ENCODE measurements at regions not wholly inside any gene's neighbourhood (a gene's known extent, or its start where the extent isn't known, plus 50 kb on each side); places are given as distances from the start of the nearest gene placed in this dataset.

DNA sequence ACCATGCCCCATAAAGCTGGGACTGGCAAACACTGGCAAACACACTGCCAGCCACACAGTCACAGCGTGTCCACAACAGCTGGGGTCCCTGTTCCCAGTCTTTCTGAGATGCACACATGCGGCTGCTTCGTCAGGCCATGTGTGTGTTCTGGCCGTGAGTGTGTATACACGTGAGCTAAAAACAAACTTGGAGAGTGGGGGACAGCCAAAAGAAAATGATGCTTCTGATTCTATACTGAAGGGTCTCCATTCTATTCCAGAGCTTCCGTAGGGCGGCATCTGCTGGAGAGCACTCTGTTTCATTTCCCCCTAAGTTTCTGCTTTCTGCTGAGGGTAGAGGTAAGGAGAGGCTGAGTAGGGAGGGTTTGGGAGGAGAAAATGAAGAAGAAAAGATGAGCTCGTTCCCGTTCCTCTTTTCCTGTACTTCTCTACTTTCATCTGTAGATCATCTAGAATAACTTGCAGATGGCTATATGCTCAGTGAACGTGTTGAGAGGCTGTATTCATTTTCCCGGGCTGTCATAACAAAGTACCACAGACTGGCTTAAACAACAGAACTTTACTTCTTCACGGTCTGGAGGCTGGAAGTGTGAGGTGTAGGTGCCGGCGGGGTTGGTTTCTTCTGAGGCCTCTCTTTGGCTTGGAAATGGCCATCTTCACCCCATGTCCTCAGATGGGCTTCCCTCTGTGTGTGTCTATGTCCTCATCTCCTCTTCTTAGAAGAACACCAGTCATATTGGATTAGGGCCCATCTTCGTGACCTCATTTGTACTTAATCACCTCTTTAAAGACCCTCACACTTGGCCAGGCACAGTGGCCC is 151.6 kb downstream of the TOMM20 start:
- Mint-ChIP-seq H3K27me3 (no peaks in the 10 kb centered on the region), H3K4me3 (no peak overlapping the region), H3K27ac (peak overlapping the region; percentile 38 to 93), H3K4me1 (ENCODE audit: low read depth in 2 of 2) (peaks cover 42 to 47% of the 10 kb centered on the region in 2 donors), H3K36me3 (ENCODE audit: insufficient read depth) (peaks cover 9% of the 10 kb centered on the region), H3K9me3 (no peaks in the 10 kb centered on the region)
- no peak for DNase-seq
- no peak for ATAC-seq (replicated peaks)

DNA sequence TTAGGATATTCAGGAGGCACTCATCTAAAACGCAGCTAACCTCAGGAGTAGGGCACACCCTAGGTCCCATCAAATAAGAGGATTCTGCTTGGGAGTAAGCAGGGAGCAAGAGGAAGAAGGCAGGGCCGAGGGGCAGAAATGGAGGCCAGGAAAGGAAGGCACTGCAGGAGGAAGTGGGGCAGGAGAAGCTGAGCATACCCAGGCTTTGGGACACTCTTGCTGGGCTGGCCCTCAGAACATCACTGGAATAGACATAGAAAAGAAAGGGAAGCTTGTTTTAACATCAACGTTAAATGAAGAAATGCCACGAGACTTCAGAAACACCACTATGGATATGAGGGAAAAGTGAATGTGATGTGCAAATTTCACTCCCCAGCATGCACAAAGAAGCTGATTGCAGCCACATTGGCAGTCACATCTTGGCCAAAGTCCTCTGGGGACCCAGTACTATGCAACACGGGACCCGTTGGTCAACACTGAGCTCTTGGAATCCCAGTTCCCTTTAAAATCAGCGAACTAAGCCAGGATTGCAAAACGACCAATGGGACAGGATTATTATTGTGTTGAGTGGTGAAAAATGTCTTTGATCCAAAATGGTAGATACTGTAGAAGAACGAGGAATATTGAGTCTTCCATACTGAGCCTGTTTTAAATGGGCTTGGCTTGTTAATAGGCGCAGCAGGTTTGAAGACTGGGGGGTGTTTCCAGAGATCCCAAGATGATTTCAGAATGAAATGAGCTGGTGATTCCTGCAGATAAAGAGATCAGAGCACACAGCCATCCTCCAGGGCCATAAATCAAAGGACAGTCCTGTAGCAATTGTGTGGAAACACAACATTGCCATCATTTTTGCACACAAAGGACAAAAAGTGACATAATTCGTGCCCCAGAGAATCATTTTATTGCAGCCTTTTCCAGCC is 152.4 kb downstream of the TOMM20 start:
- peaks cover 50 to 54% of the 10 kb centered on the region in 2 donors for H3K4me1 Mint-ChIP-seq (ENCODE audit: low read depth in 2 of 2)
- peaks cover 9% of the 10 kb centered on the region for H3K36me3 Mint-ChIP-seq (ENCODE audit: insufficient read depth)
- no peak for DNase-seq
- H3K4me3 Mint-ChIP-seq: no peak overlapping the region
- no peaks in the 10 kb centered on the region for H3K9me3 Mint-ChIP-seq
- H3K27ac Mint-ChIP-seq: no peak overlapping the region
- ATAC-seq (replicated peaks): no peak
- H3K27me3 Mint-ChIP-seq: no peaks in the 10 kb centered on the region

DNA sequence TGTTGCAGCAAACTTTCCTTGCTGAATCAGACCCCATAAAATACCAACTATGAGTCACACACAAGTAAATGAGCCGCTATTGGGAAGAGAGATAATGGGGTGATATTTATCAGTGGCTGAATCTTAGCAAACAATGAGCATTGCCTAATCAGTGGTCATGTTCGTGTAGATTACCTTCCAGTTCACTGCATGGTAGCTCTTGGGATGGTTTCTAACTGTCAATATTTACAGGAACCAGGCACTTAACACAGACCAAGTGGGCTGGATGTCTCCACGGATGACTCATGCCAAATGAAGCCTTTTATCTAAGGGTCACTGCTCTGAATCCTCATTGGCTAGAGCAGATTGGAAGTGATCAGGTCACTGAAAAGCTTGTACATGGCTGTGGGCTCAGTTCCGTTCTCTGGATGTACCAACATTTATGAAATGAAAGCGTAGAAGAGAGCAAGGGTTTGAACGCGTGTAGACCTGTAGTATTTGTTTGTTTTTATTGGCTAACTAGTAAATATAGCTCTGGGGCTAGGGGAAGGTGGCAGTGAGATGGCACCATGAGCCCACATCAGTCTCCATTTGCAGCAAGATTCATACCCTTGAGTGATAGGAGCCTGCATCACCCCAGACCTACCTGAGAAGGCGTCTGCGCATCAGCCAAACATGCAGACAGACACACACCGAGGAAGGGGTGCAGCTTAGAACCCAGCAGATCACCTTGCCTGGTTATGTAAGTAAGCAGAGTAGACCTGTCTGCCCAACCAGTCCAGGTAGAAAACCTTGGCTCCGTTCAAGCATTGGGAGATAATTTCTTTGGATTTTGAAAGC is 153.3 kb downstream of the TOMM20 start:
- H3K9me3 Mint-ChIP-seq: no peaks in the 10 kb centered on the region
- H3K36me3 Mint-ChIP-seq (ENCODE audit: insufficient read depth): peaks cover 9% of the 10 kb centered on the region
- ATAC-seq (replicated peaks) (no peak), DNase-seq (no peak)
- no peak overlapping the region for H3K27ac Mint-ChIP-seq
- H3K4me3 Mint-ChIP-seq: no peak overlapping the region
- no peaks in the 10 kb centered on the region for H3K27me3 Mint-ChIP-seq
- H3K4me1 Mint-ChIP-seq (ENCODE audit: low read depth in 2 of 2): peaks cover 50% of the 10 kb centered on the region in 2 donors

DNA sequence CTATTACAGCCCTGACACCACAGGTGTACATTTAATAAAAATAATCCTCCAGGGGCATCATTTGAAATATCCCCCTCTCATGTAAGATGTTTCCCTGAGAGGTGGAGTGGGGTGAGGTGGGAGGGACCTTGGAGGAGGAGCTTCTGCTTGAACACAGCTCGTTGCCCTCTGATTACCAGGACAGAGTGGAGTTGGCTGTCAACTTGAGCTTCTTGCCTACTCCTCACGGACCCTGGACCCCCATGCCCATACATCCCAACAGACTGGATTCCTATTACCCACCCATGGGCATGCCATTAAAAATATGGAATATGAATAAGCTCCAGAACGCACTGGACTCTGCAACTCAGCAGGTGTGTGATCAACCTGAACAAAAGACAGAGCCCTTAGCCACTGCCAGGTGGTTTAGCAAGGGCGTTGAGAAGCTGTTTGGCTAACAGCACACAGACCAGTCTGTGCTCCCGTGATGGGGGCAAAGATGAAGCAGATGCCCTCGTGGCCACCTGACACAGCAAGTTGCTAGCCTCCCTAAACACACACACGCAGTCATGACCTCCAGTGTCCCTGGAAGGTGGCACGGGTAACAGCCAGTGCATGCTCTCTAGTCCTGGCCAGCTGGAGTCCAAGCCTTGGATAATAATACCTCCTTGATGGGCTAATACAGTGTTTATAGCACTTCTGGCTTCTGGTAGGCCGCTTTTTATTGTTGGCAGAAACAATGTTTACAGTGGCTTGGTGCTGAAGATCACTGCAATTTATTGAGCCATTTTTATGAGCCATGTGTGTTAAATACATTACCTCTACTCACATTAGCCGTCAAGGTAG is 155.0 kb downstream of the TOMM20 start:
- DNase-seq (no peak), ATAC-seq (replicated peaks) (no peak)
- no peaks in the 10 kb centered on the region for H3K27me3 Mint-ChIP-seq
- H3K36me3 Mint-ChIP-seq (ENCODE audit: insufficient read depth): peaks cover 3% of the 10 kb centered on the region
- H3K9me3 Mint-ChIP-seq: no peaks in the 10 kb centered on the region
- no peak overlapping the region for H3K4me3 Mint-ChIP-seq
- H3K27ac Mint-ChIP-seq: peak overlapping the region in 1 of 2 donors; percentile 11
- H3K4me1 Mint-ChIP-seq (ENCODE audit: low read depth in 2 of 2): peaks cover 33 to 39% of the 10 kb centered on the region in 2 donors

DNA sequence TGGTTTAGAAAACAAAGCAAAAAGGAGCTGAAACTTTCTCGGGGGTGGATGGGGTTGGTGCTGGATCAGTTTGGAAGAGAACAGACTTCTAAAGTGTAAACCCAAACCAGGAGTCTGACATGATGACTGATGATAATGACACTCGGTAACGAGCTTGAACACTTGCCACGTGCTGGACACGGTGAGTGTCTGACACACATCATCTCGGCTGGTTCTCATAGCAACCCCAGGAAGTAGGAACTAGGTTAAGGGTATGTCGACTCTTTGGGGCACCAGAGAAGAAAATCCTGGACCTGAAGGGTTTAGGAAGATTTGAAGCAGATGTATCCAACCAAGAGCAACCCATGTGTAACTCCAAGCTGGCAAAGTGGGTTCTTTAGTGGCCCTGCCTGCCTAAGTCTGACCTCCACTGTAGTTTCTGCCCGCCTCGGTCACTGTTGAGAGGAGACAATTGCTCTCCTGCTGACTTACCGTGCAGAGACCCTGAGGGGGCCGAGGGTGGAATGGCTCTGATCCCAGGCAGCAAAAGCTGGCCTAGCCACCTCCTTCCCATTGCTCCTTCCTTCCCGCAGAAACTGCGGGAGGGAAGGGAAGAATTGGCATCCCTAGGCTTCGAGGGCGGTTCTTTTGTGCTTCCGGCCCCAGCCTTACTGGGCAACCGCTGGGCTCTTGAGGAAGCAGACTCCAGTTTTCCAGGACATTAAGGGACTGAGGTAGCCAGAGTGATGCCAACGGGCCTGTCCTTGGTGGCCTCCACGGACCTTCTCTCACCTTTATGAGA is 156.0 kb downstream of the TOMM20 start:
- Mint-ChIP-seq H3K27me3 (no peaks in the 10 kb centered on the region), H3K27ac (peak overlapping the region; percentile 11 to 89), H3K4me3 (peak overlapping the region; percentile 43 to 54), H3K36me3 (ENCODE audit: insufficient read depth) (peaks cover 3% of the 10 kb centered on the region), H3K9me3 (no peaks in the 10 kb centered on the region), H3K4me1 (ENCODE audit: low read depth in 2 of 2) (peaks cover 24 to 29% of the 10 kb centered on the region in 2 donors)
- DNase-seq (peak in 1 of 3 experiments; percentile 27), ATAC-seq (replicated peaks) (peak; percentile 86)

DNA sequence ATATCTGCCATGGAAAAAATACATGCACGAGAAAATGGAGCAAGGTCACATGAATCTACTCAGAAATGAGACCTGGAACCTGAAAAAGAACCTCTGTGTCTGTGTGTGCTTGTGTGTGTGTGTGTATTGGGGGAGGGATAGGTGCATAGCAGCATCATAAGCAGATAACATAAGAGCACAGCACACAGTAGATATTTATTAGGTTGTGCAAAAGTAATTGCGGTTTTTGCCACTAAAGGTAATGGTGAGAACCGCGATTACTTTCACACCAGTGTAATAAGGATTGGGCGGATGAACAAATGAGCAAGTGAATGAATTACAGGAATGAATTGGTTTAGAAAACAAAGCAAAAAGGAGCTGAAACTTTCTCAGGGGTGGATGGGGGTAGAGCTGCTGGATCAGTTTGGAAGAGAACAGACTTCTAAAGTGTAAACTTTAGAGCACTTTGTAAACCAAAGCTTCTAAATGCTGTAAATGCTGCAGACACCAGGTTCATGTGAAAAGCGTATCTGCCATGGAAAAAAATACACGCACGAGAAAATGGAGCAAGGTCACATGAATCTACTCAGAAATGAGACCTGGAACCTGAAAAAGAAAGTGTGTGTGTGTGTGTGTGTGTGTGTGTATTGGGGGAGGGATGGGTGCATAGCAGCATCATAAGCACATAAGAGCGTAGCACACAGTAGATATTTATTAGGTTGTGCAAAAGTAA is 156.9 kb downstream of the TOMM20 start:
- Mint-ChIP-seq H3K4me3 (peak overlapping the region; percentile 43 to 54), H3K27me3 (no peaks in the 10 kb centered on the region), H3K4me1 (ENCODE audit: low read depth in 2 of 2) (peaks cover 24 to 29% of the 10 kb centered on the region in 2 donors), H3K27ac (peak overlapping the region; percentile 11 to 89), H3K9me3 (no peaks in the 10 kb centered on the region), H3K36me3 (ENCODE audit: insufficient read depth) (peaks cover 3% of the 10 kb centered on the region)
- ATAC-seq (replicated peaks) (peak; percentile 50), DNase-seq (no peak)

DNA sequence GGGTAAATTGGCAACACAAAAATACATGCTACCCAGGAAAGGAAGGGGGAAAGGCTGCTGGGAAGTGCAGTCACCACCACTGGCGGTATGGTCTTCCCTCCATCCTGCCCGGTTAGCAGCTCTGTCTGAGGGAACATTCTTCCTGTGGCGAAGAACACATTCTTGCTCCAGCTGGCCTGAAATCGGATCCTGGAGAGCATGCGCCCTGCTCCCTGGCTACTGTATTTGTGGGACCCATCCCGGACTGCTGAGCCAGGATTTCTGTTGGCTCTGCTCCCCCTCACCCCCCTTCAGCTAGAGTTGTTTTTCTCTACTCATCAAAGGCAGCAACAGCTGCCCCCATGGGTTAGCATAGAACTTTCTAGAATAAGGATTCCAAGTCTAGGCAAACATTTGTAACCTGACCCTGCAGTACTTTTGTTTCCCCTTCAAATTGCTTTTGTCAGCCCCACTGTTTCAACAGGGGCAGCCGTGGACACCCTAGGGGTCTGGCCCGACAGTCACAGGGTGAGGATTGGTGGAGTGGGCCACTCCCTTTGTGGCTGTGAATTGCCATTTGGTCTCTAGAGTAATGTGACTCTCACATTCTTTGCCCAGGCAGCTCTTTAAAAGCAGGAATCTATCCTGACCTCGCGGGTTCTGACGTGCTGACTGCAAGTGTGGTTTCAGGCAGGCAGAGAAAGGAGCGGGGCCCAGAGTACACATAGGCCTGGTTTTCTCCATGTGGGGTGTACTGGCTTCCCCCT is 157.7 kb downstream of the TOMM20 start:
- ATAC-seq (replicated peaks) (peak; percentile 21), DNase-seq (no peak)
- Mint-ChIP-seq H3K27me3 (no peaks in the 10 kb centered on the region), H3K4me1 (ENCODE audit: low read depth in 2 of 2) (peaks cover 24 to 29% of the 10 kb centered on the region in 2 donors), H3K9me3 (no peaks in the 10 kb centered on the region), H3K4me3 (peak overlapping the region; percentile 43 to 54), H3K36me3 (ENCODE audit: insufficient read depth) (peaks cover 3% of the 10 kb centered on the region), H3K27ac (peak overlapping the region; percentile 11 to 89)

DNA sequence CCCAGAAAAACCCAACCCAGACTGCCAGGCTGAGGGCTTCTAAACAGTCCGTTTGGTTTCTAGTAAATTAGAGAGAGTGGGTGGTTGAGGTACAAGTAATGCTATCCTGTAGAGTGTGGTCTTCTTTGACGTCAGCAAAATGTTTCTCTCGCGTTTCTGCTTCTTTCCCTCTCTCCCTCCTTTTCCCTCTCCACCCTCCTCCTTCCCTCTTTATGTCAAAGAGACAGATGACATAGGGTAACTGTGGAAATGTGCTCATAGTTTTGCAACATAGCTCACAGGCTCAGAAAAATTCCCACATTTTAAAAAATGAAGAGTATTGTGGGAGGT is 158.3 kb downstream of the TOMM20 start:
- H3K36me3 Mint-ChIP-seq (ENCODE audit: insufficient read depth): peaks cover 3% of the 10 kb centered on the region
- no peaks in the 10 kb centered on the region for H3K9me3 Mint-ChIP-seq
- H3K4me3 Mint-ChIP-seq: no peak overlapping the region
- DNase-seq: no peak
- H3K4me1 Mint-ChIP-seq (ENCODE audit: low read depth in 2 of 2): peaks cover 22 to 30% of the 10 kb centered on the region in 2 donors
- no peaks in the 10 kb centered on the region for H3K27me3 Mint-ChIP-seq
- no peak for ATAC-seq (replicated peaks)
- H3K27ac Mint-ChIP-seq: no peak overlapping the region

DNA sequence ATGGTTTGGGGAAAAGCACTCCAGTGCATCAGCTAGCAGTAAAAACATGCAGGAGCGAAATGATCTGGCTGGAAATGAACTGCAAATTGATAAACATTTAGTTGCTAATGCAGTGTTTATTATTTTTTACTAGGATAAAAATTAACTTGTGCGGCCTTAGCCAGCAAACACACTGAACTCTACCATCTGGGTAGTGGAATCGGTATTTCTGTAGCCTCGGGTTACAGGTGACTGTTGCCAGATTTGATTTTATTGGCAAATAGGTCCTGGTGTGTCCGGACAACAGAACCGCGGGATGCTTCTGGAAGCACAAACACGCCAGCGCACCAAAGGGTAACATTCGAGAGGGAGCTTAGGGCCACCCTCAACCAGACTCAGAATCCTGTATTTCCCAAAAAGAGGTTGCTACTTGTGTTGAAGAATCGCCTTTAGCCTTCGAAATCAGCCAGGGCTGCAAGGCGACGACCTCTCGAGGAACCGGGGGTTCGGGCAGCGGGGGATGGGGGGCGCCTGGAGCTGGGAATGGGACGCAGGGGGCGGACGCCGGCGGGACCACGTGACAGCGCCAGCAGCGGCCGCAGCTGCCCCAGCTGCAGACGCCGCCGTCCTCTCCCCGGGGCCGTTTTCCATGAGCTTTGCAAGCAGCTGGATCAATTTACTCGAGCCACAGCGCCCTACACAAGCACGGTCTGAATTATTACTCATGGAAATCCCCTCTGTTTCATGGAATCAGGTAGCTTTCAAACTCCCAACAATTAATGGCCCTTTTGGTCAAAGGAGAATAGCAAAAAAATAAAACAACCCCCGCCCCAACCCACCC is 158.8 kb downstream of the TOMM20 start:
- peak overlapping the region in 1 of 2 donors; percentile 27 for H3K4me3 Mint-ChIP-seq
- no peak overlapping the region for H3K27ac Mint-ChIP-seq
- peaks cover 26 to 34% of the 10 kb centered on the region in 2 donors for H3K4me1 Mint-ChIP-seq (ENCODE audit: low read depth in 2 of 2)
- no peaks in the 10 kb centered on the region for H3K27me3 Mint-ChIP-seq
- H3K9me3 Mint-ChIP-seq: no peaks in the 10 kb centered on the region
- peaks cover 3% of the 10 kb centered on the region for H3K36me3 Mint-ChIP-seq (ENCODE audit: insufficient read depth)
- ATAC-seq (replicated peaks): no peak
- no peak for DNase-seq

DNA sequence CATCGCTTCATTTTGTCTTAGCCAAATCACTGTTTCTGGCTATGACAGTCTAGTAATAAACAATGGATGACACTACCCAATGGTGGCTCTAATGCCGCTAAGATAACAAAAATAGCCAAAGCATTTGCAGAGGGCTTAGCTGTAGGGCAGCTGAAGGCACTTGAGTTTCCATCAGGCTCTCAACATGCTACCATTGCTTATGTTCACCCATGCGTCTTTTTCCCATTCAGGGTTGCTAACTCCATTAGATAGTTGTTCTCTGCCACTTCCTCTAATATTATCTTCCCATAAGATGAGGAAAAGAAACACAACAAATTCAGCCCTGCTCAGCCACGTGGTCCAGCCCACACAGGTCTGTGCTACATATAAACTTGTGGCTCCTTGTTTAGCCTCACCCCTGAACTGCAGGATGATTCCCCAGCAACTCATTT is 159.6 kb downstream of the TOMM20 start:
- H3K27ac Mint-ChIP-seq: no peak overlapping the region
- peaks cover 33 to 41% of the 10 kb centered on the region in 2 donors for H3K4me1 Mint-ChIP-seq (ENCODE audit: low read depth in 2 of 2)
- no peaks in the 10 kb centered on the region for H3K27me3 Mint-ChIP-seq
- no peak overlapping the region for H3K4me3 Mint-ChIP-seq
- no peaks in the 10 kb centered on the region for H3K9me3 Mint-ChIP-seq
- no peak for ATAC-seq (replicated peaks)
- no peak for DNase-seq
- peaks cover 6% of the 10 kb centered on the region for H3K36me3 Mint-ChIP-seq (ENCODE audit: insufficient read depth)

Measured in effector memory CD8-positive, alpha-beta T cell (primary cell).